ENCODE measurements at regions not wholly inside any gene's neighbourhood (a gene's known extent, or its start where the extent isn't known, plus 50 kb on each side); places are given as distances from the start of the nearest gene placed in this dataset.

- no peak for DNase-seq
- no peaks in the 10 kb centered on the region for H3K36me3 ChIP-seq
- ATAC-seq: no peak
- no peak overlapping the region for H3K4me3 ChIP-seq
- peaks cover 0 to 21% of the 10 kb centered on the region in 2 donors for H3K9me3 ChIP-seq
- no peaks in the 10 kb centered on the region for H3K4me1 ChIP-seq
- peaks cover 0 to 9% of the 10 kb centered on the region in 2 donors for H3K27me3 ChIP-seq
- no peak for TF ChIP-seq CTCF (IDR thresholded peaks at IDR 0.05)
- intact Hi-C loops (cut with DNase I): no loop called here
- no peak overlapping the region for H3K27ac ChIP-seq
These were observed 114.3 kb upstream of the SLC66A3 start for GRCh38 chr2:11040992-11041391.

GRCh38 chr2:11042841-11043240 lies 112.4 kb upstream of the SLC66A3 start:
- TF ChIP-seq CTCF (IDR thresholded peaks at IDR 0.05): no peak
- intact Hi-C loops (cut with DNase I): no loop called here
- Histone ChIP-seq H3K4me1 (no peaks in the 10 kb centered on the region), H3K27me3 (peaks cover 0 to 9% of the 10 kb centered on the region in 2 donors), H3K4me3 (no peak overlapping the region), H3K9me3 (peaks cover 0 to 17% of the 10 kb centered on the region in 2 donors), H3K27ac (no peak overlapping the region), H3K36me3 (no peaks in the 10 kb centered on the region)
- ATAC-seq (no peak), DNase-seq (no peak)

- Histone ChIP-seq H3K4me3 (no peak overlapping the region), H3K36me3 (no peaks in the 10 kb centered on the region), H3K4me1 (no peaks in the 10 kb centered on the region), H3K27me3 (peaks cover 0 to 9% of the 10 kb centered on the region in 2 donors), H3K27ac (no peak overlapping the region), H3K9me3 (peaks cover 0 to 15% of the 10 kb centered on the region in 2 donors)
- intact Hi-C loops (cut with DNase I): no loop called here
- TF ChIP-seq CTCF (IDR thresholded peaks at IDR 0.05): no peak
- no peak for DNase-seq
- no peak for ATAC-seq
These were observed 112.0 kb upstream of the SLC66A3 start for GRCh38 chr2:11043245-11043644.

GRCh38 chr2:11044201-11044600 lies 111.1 kb upstream of the SLC66A3 start:
- Histone ChIP-seq H3K4me1 (no peaks in the 10 kb centered on the region), H3K27ac (no peak overlapping the region), H3K36me3 (no peaks in the 10 kb centered on the region), H3K9me3 (peaks cover 0 to 6% of the 10 kb centered on the region in 2 donors), H3K27me3 (peaks cover 0 to 9% of the 10 kb centered on the region in 2 donors), H3K4me3 (no peak overlapping the region)
- intact Hi-C loops (cut with DNase I): no loop called here
- ATAC-seq (no peak), DNase-seq (no peak)
- TF ChIP-seq CTCF (IDR thresholded peaks at IDR 0.05): no peak

GRCh38 chr2:11045294-11045693 lies 110.0 kb upstream of the SLC66A3 start:
- TF ChIP-seq CTCF (IDR thresholded peaks at IDR 0.05): no peak
- ATAC-seq: no peak
- H3K36me3 ChIP-seq: no peaks in the 10 kb centered on the region

More at GRCh38 chr2:11045294-11045693, 110.0 kb upstream of the SLC66A3 start:
- intact Hi-C loops (cut with DNase I): no loop called here
- Histone ChIP-seq H3K4me1 (no peaks in the 10 kb centered on the region), H3K9me3 (no peaks in the 10 kb centered on the region), H3K4me3 (no peak overlapping the region), H3K27ac (no peak overlapping the region), H3K27me3 (peaks cover 0 to 9% of the 10 kb centered on the region in 2 donors)
- DNase-seq: no peak
